ENCODE measurements at regions not wholly inside any gene's neighbourhood (a gene's known extent, or its start where the extent isn't known, plus 50 kb on each side); places are given as distances from the start of the nearest gene placed in this dataset.

- H3K36me3 ChIP-seq (ENCODE audit: control insufficient read depth, low read length), result no peaks in the 10 kb centered on the region
- H3K4me1 ChIP-seq (ENCODE audit: control insufficient read depth, low read length), result no peaks in the 10 kb centered on the region
- H3K27ac ChIP-seq (ENCODE audit: low read depth, low read length), result no peak overlapping the region
- no peaks in the 10 kb centered on the region for H3K79me2 ChIP-seq (ENCODE audit: control insufficient read depth, low read length)
- no peaks in the 10 kb centered on the region for H3F3A ChIP-seq (ENCODE audit: control insufficient read depth, insufficient read depth)
- TF ChIP-seq EZH2phosphoT487 (IDR thresholded peaks at IDR 0.05; ENCODE audit: borderline replicate concordance, low read length), result no peak
- TF ChIP-seq, protein P1, sequence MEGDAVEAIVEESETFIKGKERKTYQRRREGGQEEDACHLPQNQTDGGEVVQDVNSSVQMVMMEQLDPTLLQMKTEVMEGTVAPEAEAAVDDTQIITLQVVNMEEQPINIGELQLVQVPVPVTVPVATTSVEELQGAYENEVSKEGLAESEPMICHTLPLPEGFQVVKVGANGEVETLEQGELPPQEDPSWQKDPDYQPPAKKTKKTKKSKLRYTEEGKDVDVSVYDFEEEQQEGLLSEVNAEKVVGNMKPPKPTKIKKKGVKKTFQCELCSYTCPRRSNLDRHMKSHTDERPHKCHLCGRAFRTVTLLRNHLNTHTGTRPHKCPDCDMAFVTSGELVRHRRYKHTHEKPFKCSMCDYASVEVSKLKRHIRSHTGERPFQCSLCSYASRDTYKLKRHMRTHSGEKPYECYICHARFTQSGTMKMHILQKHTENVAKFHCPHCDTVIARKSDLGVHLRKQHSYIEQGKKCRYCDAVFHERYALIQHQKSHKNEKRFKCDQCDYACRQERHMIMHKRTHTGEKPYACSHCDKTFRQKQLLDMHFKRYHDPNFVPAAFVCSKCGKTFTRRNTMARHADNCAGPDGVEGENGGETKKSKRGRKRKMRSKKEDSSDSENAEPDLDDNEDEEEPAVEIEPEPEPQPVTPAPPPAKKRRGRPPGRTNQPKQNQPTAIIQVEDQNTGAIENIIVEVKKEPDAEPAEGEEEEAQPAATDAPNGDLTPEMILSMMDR (IDR thresholded peaks at IDR 0.05; ENCODE audit: low read depth, low read length, poor library complexity, severe bottlenecking), result no peak
- no peaks in the 10 kb centered on the region for H3K27me3 ChIP-seq (ENCODE audit: control insufficient read depth, low read length)
- no peaks in the 10 kb centered on the region for H4K20me1 ChIP-seq (ENCODE audit: control insufficient read depth, insufficient read depth, low read depth, low read length)
- H3K9me2 ChIP-seq (replicated peaks; ENCODE audit: control insufficient read depth, low read length), result no peaks in the 10 kb centered on the region
- H3K4me2 ChIP-seq (ENCODE audit: low read length), result no peak overlapping the region
- 0 out of 2 replicates have a peak, but pooled peaks cover 5% of the 10 kb centered on the region for H3K9me3 ChIP-seq (ENCODE audit: control insufficient read depth, insufficient read depth, low read length)
- no peak overlapping the region for H3K4me3 ChIP-seq (ENCODE audit: low read length)
These were observed 119.6 kb downstream of the BUD13 start for GRCh38 chr11:116653206-116653605.

GRCh38 chr11:116651737-116652237 lies 121.0 kb downstream of the BUD13 start:
- Histone ChIP-seq H3K9me3 (ENCODE audit: control insufficient read depth, insufficient read depth, low read length) (0 out of 2 replicates have a peak, but pooled peaks cover 5% of the 10 kb centered on the region), H3F3A (ENCODE audit: control insufficient read depth, insufficient read depth) (no peaks in the 10 kb centered on the region), H3K4me1 (ENCODE audit: control insufficient read depth, low read length) (no peaks in the 10 kb centered on the region), H3K79me2 (ENCODE audit: control insufficient read depth, low read length) (no peaks in the 10 kb centered on the region), H3K9me2 (replicated peaks; ENCODE audit: control insufficient read depth, low read length) (no peaks in the 10 kb centered on the region), H4K20me1 (ENCODE audit: control insufficient read depth, insufficient read depth, low read depth, low read length) (no peaks in the 10 kb centered on the region), H3K36me3 (ENCODE audit: control insufficient read depth, low read length) (no peaks in the 10 kb centered on the region), H3K27me3 (ENCODE audit: control insufficient read depth, low read length) (no peaks in the 10 kb centered on the region), H3K4me3 (ENCODE audit: low read length) (no peak overlapping the region), H3K4me2 (ENCODE audit: low read length) (no peak overlapping the region), H3K27ac (ENCODE audit: low read depth, low read length) (no peak overlapping the region)
- TF ChIP-seq EZH2phosphoT487 (IDR thresholded peaks at IDR 0.05; ENCODE audit: borderline replicate concordance, low read length), result no peak
- TF ChIP-seq, protein P1 (IDR thresholded peaks at IDR 0.05; ENCODE audit: low read depth, low read length, poor library complexity, severe bottlenecking), result no peak

DNA sequence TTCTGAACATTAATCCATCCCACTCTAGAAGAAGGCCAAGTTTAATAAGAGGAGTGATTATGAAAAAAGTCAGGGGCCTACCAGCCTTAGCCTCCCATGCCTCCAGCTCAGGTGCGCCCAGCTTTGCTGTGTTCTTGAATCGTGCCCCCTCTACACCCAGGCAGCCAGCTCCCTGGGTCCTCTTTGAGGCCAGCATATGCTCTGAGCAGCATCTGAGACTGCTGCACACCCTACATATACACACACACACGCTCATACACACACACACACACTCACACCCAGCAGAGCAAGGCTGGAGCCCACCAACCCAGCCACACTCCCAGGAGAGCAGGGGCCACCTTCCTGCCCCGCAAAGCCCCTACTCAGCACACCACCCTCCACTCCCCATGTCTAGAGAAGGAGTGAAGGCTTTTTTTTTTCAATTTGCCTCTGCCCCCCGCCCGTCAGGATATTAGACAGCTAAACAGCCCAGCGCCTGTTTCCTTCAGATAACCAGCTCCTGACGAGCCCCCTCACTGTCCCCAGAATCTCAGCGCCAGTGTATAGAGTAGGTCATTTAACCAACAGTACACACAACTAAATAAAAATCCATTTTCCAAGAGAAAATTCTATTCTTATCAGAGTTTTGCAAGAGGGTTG lies 121.6 kb downstream of the BUD13 start:
- H3K4me3 ChIP-seq (ENCODE audit: low read length), result no peak overlapping the region
- H3K36me3 ChIP-seq (ENCODE audit: control insufficient read depth, low read length), result no peaks in the 10 kb centered on the region
- no peak overlapping the region for H3K4me2 ChIP-seq (ENCODE audit: low read length)
- H3F3A ChIP-seq (ENCODE audit: control insufficient read depth, insufficient read depth), result no peaks in the 10 kb centered on the region
- no peaks in the 10 kb centered on the region for H3K79me2 ChIP-seq (ENCODE audit: control insufficient read depth, low read length)
- 0 out of 2 replicates have a peak, but pooled peaks cover 1% of the 10 kb centered on the region for H3K27me3 ChIP-seq (ENCODE audit: control insufficient read depth, low read length)
- no peaks in the 10 kb centered on the region for H4K20me1 ChIP-seq (ENCODE audit: control insufficient read depth, insufficient read depth, low read depth, low read length)
- H3K9me2 ChIP-seq (replicated peaks; ENCODE audit: control insufficient read depth, low read length), result no peaks in the 10 kb centered on the region
- H3K4me1 ChIP-seq (ENCODE audit: control insufficient read depth, low read length), result no peaks in the 10 kb centered on the region
- no peak for TF ChIP-seq EZH2phosphoT487 (IDR thresholded peaks at IDR 0.05; ENCODE audit: borderline replicate concordance, low read length)
- TF ChIP-seq, protein P1 (IDR thresholded peaks at IDR 0.05; ENCODE audit: low read depth, low read length, poor library complexity, severe bottlenecking), result no peak
- no peak overlapping the region for H3K27ac ChIP-seq (ENCODE audit: low read depth, low read length)
- 0 out of 2 replicates have a peak, but pooled peaks cover 5% of the 10 kb centered on the region for H3K9me3 ChIP-seq (ENCODE audit: control insufficient read depth, insufficient read depth, low read length)

Measured in DOHH2 (cell line).